ENCODE measurements at regions not wholly inside any gene's neighbourhood (a gene's known extent, or its start where the extent isn't known, plus 50 kb on each side); places are given as distances from the start of the nearest gene placed in this dataset.

- no peaks in the 10 kb centered on the region; the same call in 1 of the 2 replicates for H3K9me3 Mint-ChIP-seq
- no peak overlapping the region for H3K4me3 Mint-ChIP-seq
- peaks cover 11% of the 10 kb centered on the region for H3K27me3 Mint-ChIP-seq (ENCODE audit: insufficient read depth)
- H3K4me1 Mint-ChIP-seq (ENCODE audit: low read depth) = no peaks in the 10 kb centered on the region; the same call in 1 of the 2 replicates
- no peak overlapping the region for H3K27ac Mint-ChIP-seq
- DNase-seq = no peak
- H3K36me3 Mint-ChIP-seq (ENCODE audit: low read depth) = no peaks in the 10 kb centered on the region
- no peak for TF ChIP-seq CTCF (IDR thresholded peaks at IDR 0.05)
Measured at GRCh38 chr17:56087199-56087598, 66.1 kb upstream of the ANKFN1 start.

- DNase-seq = peak; percentile 41
- peaks cover 7% of the 10 kb centered on the region; the same call in 1 of the 2 replicates for H3K27me3 Mint-ChIP-seq (ENCODE audit: insufficient read depth)
- TF ChIP-seq CTCF (IDR thresholded peaks at IDR 0.05) = no peak
Measured at GRCh38 chr17:56096026-56096810, 57.1 kb upstream of the ANKFN1 start.

GRCh38 chr17:56098746-56099145 lies 54.5 kb upstream of the ANKFN1 start:
- no peak for DNase-seq
- H3K27me3 Mint-ChIP-seq (ENCODE audit: insufficient read depth) = peaks cover 16% of the 10 kb centered on the region
- no peak overlapping the region for H3K4me3 Mint-ChIP-seq
- no peak for TF ChIP-seq CTCF (IDR thresholded peaks at IDR 0.05)
- H3K36me3 Mint-ChIP-seq (ENCODE audit: low read depth) = no peaks in the 10 kb centered on the region
- H3K9me3 Mint-ChIP-seq = no peaks in the 10 kb centered on the region
- H3K4me1 Mint-ChIP-seq (ENCODE audit: low read depth) = peaks cover 39% of the 10 kb centered on the region
- H3K27ac Mint-ChIP-seq = no peak overlapping the region

More at GRCh38 chr17:56096026-56096810, 57.1 kb upstream of the ANKFN1 start:
- Mint-ChIP-seq H3K27ac (peak overlapping the region; percentile 20; the same call in 1 of the 2 replicates), H3K9me3 (no peaks in the 10 kb centered on the region), H3K4me3 (no peak overlapping the region), H3K36me3 (ENCODE audit: low read depth) (no peaks in the 10 kb centered on the region), H3K4me1 (ENCODE audit: low read depth) (peaks cover 39% of the 10 kb centered on the region)

GRCh38 chr17:56099649-56100048 lies 53.6 kb upstream of the ANKFN1 start:
- no peak for TF ChIP-seq CTCF (IDR thresholded peaks at IDR 0.05)
- Mint-ChIP-seq H3K9me3 (no peaks in the 10 kb centered on the region), H3K4me1 (ENCODE audit: low read depth) (peaks cover 39% of the 10 kb centered on the region), H3K27me3 (ENCODE audit: insufficient read depth) (peaks cover 14% of the 10 kb centered on the region), H3K4me3 (no peak overlapping the region), H3K36me3 (ENCODE audit: low read depth) (no peaks in the 10 kb centered on the region), H3K27ac (no peak overlapping the region)
- peak; percentile 74 for DNase-seq

Measured in HFFc6 (cell line).